MCF 10A (cell line): ENCODE measurements at regions not wholly inside any gene's neighbourhood (a gene's known extent, or its start where the extent isn't known, plus 50 kb on each side); places are given as distances from the start of the nearest gene placed in this dataset.

Experiments
- BruUV-seq: library from RNA; stranded (reverse); fragments of 400-500 nt; replicated peaks from 2 replicates; lab custom pipeline; 2021; lab: Mats Ljungman, UMichigan
- CTCF ChIA-PET: fragments of 300-600 bp; sonication (Branson Sonifier 250); formaldehyde crosslinking; extraction: SDS; loops from one replicate; lab custom pipeline; 2021; ENCODE audit warnings: antibody characterized with exemption, inconsistent platforms; lab: Yijun Ruan, JAX
- POLR2A ChIA-PET: fragments of 300-600, 350-650 bp; sonication (Branson Sonifier 250); formaldehyde crosslinking; extraction: SDS; loops from one replicate; lab custom pipeline; 2020; ENCODE audit warnings: antibody characterized with exemption, inconsistent platforms; lab: Yijun Ruan, JAX
- DNase-seq: peaks from one replicate; pipeline ENCODE4 v3.0.0-alpha.2; 2018; ENCODE audit not compliant: unreplicated experiment
- H3K27ac Mint-ChIP-seq: one replicate; pipeline ENCODE4 v1.8.0; 2022; ENCODE audit warnings: mild to moderate bottlenecking, low read depth, mixed read lengths; ENCODE audit not compliant: unreplicated experiment
- H3K27me3 Mint-ChIP-seq: one replicate; pipeline ENCODE4 v1.8.0; 2022; ENCODE audit warnings: mixed read lengths; ENCODE audit not compliant: insufficient read depth, unreplicated experiment
- H3K36me3 Mint-ChIP-seq: one replicate; pipeline ENCODE4 v1.8.0; 2022; ENCODE audit warnings: mild to moderate bottlenecking, moderate library complexity, mixed read lengths; ENCODE audit not compliant: insufficient read depth, unreplicated experiment
- H3K4me1 Mint-ChIP-seq: one replicate; pipeline ENCODE4 v1.8.0; 2022; ENCODE audit warnings: mixed read lengths; ENCODE audit not compliant: insufficient read depth, unreplicated experiment
- H3K4me3 Mint-ChIP-seq: one replicate; pipeline ENCODE4 v1.8.0; 2022; ENCODE audit warnings: mild to moderate bottlenecking, moderate library complexity, mixed read lengths; ENCODE audit not compliant: unreplicated experiment
- H3K9me3 Mint-ChIP-seq: one replicate; pipeline ENCODE4 v1.8.0; 2022; ENCODE audit warnings: mixed read lengths; ENCODE audit not compliant: unreplicated experiment
- intact Hi-C: fragments of 100-400 bp; cut with micrococcal nuclease; formaldehyde crosslinking; loops from 2 replicates; pipeline ENCODE4 v1.14.1; 2022
- TF ChIP-seq, protein P1 (sequence below): fragments of 200-600 bp; IDR thresholded peaks from one replicate; pipeline ENCODE4 v1.8.0; 2022; ENCODE audit warnings: antibody characterized with exemption, mild to moderate bottlenecking; ENCODE audit not compliant: unreplicated experiment

DNA sequence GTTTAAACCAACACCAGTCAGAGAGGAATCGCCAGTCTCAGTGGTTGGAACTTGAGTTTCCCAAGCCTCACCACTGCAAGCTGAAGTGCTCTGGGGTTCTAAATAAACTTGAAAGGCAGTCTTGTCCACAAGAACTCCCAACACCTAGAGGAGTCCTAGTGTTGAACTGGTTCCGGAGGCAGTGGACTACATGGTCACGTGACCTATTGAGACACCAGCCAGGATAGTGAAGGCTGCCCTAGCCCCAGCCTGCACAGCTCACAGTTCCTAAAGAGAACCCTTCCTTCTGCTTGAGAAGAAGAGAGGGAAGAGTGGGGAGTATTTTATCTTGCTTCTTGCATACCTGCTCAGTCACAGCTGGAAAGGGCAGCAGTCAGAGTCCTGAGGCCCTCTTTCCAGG, 1012.7 kb upstream of the ADGRL3 start:
- ChIA-PET CTCF (no interaction called here), POLR2A (no interaction called here)
- H3K27ac Mint-ChIP-seq, result no peak overlapping the region
- TF ChIP-seq, protein P1, sequence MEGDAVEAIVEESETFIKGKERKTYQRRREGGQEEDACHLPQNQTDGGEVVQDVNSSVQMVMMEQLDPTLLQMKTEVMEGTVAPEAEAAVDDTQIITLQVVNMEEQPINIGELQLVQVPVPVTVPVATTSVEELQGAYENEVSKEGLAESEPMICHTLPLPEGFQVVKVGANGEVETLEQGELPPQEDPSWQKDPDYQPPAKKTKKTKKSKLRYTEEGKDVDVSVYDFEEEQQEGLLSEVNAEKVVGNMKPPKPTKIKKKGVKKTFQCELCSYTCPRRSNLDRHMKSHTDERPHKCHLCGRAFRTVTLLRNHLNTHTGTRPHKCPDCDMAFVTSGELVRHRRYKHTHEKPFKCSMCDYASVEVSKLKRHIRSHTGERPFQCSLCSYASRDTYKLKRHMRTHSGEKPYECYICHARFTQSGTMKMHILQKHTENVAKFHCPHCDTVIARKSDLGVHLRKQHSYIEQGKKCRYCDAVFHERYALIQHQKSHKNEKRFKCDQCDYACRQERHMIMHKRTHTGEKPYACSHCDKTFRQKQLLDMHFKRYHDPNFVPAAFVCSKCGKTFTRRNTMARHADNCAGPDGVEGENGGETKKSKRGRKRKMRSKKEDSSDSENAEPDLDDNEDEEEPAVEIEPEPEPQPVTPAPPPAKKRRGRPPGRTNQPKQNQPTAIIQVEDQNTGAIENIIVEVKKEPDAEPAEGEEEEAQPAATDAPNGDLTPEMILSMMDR, result no peak
- no TSS peak for BruUV-seq
- H3K4me3 Mint-ChIP-seq, result no peak overlapping the region
- H3K4me1 Mint-ChIP-seq, result no peaks in the 10 kb centered on the region
- H3K27me3 Mint-ChIP-seq, result no peaks in the 10 kb centered on the region
- H3K36me3 Mint-ChIP-seq, result no peaks in the 10 kb centered on the region
- intact Hi-C loops, result no loop called here
- H3K9me3 Mint-ChIP-seq, result peaks cover 10% of the 10 kb centered on the region
- DNase-seq, result no peak

DNA sequence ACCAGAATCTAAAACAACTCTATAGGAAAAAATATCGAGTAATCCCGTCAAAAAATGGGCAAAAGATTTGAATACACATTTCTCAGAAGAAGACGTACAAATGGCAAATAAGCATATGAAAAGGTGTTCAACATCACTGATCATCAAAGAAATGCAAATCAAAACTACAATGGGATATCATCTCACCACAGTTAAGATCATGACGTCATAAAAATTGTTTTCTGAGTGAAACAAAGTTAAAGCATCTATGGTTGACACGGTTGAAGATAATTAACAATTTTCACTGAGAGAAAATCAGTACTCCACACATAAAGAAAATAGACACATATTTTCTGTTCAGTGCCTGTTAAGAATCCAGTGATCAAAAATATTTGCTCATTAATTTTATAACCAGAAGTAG, 1010.8 kb upstream of the ADGRL3 start:
- intact Hi-C loops, result no loop called here
- TF ChIP-seq, protein P1, result no peak
- BruUV-seq, result no TSS peak
- ChIA-PET POLR2A (no interaction called here), CTCF (no interaction called here)
- DNase-seq, result no peak
- no peak overlapping the region for H3K4me3 Mint-ChIP-seq
- H3K27me3 Mint-ChIP-seq, result no peaks in the 10 kb centered on the region
- H3K4me1 Mint-ChIP-seq, result no peaks in the 10 kb centered on the region
- H3K27ac Mint-ChIP-seq, result no peak overlapping the region
- H3K36me3 Mint-ChIP-seq, result no peaks in the 10 kb centered on the region
- peaks cover 10% of the 10 kb centered on the region for H3K9me3 Mint-ChIP-seq

DNA sequence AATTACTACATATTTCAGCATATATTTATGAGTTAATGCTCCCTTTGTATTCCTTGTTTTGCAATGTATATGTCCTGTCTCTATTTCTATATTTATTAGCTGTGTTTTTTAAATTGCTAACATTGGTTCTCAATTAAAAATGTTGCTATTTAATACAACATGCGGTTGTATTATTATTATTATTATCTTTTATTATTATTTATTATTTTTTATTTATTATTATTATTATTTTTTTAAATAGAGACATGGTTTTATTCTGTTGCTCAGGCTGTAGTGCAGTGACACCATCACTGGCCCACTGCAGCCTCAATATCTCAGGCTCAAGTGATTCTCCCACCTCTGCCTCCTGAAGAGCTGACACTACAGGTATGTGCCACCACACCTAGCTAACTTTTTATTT, 1005.9 kb upstream of the ADGRL3 start:
- ChIA-PET POLR2A (no interaction called here), CTCF (interaction anchor here (0.5 to 0.7 kb wide), 4 partner anchors 15 to 1989 kb away, joined by 3 read pairs; no protein-coding TSS in a partner anchor)
- no peaks in the 10 kb centered on the region for H3K36me3 Mint-ChIP-seq
- H3K27me3 Mint-ChIP-seq, result no peaks in the 10 kb centered on the region
- H3K4me1 Mint-ChIP-seq, result no peaks in the 10 kb centered on the region
- no peak for DNase-seq
- intact Hi-C loops, result no loop called here
- no TSS peak for BruUV-seq
- H3K9me3 Mint-ChIP-seq, result peaks cover 10% of the 10 kb centered on the region
- H3K27ac Mint-ChIP-seq, result no peak overlapping the region
- H3K4me3 Mint-ChIP-seq, result no peak overlapping the region
- TF ChIP-seq, protein P1, result no peak

DNA sequence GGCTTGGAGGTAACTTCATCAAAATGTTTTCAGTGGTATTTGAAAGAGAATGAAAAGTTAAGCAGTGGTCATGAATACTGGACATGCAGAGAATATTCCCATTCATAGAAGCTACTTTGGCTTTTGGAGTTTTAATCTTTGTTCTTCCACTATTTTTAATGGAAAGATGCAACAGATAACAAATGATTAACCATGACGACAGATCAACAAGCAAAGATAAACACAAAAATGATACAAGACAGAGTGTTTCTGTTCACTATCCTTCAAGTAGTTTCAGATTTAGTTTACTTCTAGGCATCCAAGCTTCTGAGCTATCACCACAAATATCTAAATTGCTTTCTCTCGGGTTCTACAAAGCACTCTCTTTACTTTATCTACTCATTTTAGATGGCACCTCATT, 1004.9 kb upstream of the ADGRL3 start:
- CTCF ChIA-PET, result interaction anchor here (0.7 kb wide), 2 partner anchors 16 to 693 kb away, joined by 3 read pairs; no protein-coding TSS in a partner anchor
- H3K4me3 Mint-ChIP-seq, result no peak overlapping the region
- H3K4me1 Mint-ChIP-seq, result no peaks in the 10 kb centered on the region
- intact Hi-C loops, result no loop called here
- TF ChIP-seq, protein P1, result no peak
- H3K27me3 Mint-ChIP-seq, result no peaks in the 10 kb centered on the region
- no peak overlapping the region for H3K27ac Mint-ChIP-seq
- H3K9me3 Mint-ChIP-seq, result peaks cover 10% of the 10 kb centered on the region
- no peak for DNase-seq
- no TSS peak for BruUV-seq
- no peaks in the 10 kb centered on the region for H3K36me3 Mint-ChIP-seq
- POLR2A ChIA-PET, result no interaction called here
